Left forelimb (tissue), 1 donor: ENCODE measurements at regions not wholly inside any gene's neighbourhood (a gene's known extent, or its start where the extent isn't known, plus 50 kb on each side); places are given as distances from the start of the nearest gene placed in this dataset.

Experiments
- DNase-seq: peaks from one replicate; pipeline ENCODE4 v3.0.0-alpha.2; 2018; ENCODE audit warnings: low spot score

- no peak for DNase-seq
These were observed 145.4 kb downstream of the RPAP3 start for GRCh38 chr12:47560415-47560814.

- DNase-seq, result no peak
These were observed 147.0 kb downstream of the RPAP3 start for GRCh38 chr12:47558625-47559345.

DNA sequence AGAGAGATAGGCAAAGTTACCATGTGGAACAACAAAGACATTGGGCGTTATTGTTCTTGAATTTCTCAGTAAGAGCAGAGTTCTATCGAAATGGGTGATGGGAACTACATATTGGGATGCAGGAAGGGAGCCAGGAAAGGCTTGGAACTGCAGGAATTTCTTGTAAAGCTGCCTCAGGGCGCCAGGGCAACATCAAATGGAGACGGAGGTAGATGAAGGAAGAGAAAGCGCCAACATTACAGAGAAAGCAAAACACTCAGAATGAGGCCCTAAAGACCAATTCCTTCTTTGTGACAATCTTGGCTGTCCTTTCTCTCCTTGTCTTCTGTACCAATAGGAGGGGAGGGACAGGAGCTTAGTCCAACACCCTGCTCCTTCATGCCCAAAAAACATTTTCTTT lies 148.4 kb downstream of the RPAP3 start:
- DNase-seq, result no peak

DNA sequence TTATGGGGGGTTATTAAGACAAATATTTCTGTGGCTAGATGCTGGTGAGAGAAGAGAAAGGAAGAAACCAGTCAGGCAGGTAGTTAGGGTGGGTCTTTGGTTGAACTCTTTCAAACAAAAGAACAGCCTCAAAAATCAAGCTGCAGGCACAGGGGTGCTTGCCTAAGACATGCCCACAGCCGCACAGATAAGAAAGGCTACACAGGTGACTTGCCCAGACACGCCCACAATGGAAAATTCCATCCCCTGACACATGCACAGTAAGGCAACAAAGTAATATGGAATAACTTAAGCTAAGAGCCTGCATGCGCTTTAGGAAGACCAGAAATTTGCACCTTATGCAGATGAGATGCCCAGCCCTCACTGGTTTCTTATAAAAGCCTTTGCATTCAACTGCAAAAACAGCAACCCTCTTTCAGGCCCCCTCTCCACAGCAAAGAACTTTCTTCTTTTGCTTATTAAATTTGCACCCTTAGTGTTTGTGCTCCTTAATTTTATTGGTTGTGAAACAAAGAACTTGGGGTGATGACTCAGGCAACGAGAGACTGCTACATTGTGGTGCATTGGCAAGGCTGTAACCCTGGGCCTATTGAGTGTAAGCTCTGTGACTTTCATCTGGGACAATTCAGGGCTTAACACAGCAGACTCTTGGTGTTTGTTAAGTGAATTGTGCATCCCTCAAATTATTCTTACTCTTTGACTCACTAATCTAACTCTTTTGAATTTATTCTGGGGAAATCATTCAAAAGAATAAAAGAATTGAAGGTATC lies 149.4 kb downstream of the RPAP3 start:
- DNase-seq, result no peak

- no peak for DNase-seq
These were observed 151.7 kb downstream of the RPAP3 start for GRCh38 chr12:47554046-47554653.

GRCh38 chr12:47553266-47553665 lies 152.6 kb downstream of the RPAP3 start:
- no peak for DNase-seq

- no peak for DNase-seq
These were observed 154.4 kb downstream of the RPAP3 start for GRCh38 chr12:47551426-47551851.

GRCh38 chr12:47549258-47549657 lies 156.6 kb downstream of the RPAP3 start:
- no peak for DNase-seq

- DNase-seq, result no peak
These were observed 157.4 kb downstream of the RPAP3 start for GRCh38 chr12:47548401-47548800.

- DNase-seq, result no peak
These were observed 158.8 kb downstream of the RPAP3 start for GRCh38 chr12:47547077-47547476.

DNA sequence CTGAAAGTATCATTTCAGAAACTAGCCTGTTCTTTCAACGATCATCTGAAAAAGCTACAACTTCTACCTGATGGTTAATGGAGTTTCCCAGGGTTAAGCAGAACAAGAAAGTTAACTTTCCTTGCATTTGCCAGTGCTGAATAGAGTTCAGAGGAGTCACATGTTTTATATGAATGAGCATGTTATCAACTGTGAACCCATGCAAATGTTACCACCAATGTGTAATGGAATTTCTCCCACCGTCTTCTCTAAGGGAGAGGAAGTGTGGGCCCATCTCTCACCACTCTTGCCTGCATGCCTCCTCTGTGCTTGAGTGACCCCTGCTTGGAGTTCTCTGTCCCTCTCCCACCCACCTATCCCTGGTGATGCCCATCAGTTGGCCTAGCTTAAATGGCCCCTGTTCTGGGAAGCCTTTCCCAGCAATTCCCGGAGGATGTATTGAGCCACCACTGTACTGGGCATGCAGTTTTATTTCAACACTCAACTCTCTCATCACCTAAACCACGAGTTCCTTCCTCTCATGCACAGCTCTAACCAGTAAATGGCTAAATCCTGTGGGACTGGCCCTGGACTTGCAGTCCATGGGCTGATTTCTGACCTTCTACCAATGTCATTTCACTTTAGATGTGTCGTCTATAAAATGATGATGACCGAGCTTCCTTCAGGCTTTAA lies 159.8 kb downstream of the RPAP3 start:
- DNase-seq, result no peak

DNA sequence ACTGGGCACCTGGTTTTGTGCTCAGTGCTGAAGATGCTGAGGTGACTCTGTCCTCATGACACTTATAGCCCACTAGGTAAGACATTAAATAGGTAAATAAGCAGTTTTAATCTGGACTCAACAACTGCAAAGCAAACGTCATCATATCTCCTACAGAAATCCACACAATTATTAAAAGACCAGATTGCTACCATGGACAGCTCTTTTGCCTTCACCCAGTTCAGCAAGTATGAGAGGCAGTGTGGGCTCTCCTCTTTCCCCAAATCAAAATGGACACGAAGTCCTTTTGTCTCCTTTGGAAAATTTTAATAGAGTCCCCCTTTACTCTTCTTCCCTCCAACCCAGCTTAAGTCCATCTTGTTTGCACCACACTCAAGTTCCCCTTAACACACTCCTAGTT lies 171.1 kb downstream of the RPAP3 start:
- no peak for DNase-seq

DNA sequence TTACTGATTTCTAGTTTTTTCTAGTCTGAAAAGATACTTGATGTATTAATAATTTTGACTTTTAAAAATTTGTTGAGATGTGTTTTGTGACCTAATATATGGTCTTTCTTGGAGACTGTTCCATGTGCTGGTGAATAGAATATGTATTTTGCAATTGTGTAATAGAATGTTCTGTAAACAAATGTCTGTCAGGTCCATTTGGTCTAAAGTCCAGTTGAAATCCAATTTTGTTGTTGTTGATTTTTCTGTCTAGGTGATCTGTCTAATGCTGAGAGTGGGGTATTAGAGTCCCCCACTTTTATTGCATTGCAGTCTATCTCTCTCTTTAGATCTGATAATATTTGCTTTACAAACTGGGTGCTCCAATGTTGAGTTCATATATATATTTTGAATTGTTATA lies 175.8 kb downstream of the RPAP3 start:
- DNase-seq, result no peak

DNA sequence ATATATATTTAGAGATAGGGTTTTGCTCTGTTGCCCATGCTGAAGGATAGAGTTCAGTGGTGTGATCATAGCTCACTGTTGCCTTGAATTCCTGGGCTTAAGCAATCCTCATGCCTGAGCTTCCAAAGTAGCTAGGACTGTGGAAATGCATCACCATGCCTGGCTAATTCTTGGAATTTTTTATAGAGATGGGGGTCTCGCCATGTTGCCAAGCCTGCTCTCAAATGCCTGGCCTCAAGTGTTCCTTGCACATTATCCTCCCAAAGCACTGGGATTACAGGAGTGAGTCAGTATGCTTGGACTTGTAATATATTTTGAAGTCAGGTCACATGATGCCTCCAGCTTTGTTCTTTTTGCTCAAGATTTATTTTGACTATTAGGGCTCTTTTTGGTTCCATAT lies 178.0 kb downstream of the RPAP3 start:
- DNase-seq, result no peak

DNA sequence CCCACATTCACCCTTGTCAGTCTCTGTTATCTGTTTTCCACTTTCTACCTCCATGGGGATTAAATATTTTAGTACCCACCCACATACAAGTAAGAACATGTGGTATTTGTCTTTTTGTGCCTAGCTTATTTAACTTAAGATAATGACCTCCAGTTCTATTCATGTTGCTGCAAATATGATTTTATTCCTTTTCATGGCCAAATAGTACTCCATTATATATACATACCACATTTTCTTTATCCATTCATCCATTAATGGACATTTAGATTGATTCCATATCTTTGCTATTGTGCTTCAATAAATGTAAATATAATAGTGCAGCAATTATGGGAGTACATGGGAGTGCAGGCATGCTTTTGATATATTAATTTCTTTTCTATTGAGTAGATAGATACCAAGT lies 185.8 kb downstream of the RPAP3 start:
- DNase-seq, result no peak

DNA sequence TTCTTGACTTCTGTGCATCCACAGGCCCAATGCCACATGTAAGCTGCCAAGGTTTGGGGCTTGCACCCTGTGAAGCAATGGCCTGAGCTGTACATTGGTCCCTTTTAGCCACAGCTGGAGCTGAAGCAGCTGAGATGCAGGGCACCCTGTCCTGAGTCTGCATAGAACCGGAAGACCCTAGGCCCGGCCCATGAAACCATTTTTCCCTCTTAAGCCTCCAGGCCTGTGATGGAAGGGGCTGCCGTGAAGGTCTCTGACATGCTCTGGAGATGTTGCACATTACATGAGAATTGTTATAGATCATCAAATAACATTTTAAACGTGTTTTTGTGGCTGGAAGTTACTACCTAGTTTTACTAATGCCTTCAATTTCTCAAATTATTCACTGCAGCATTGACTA lies 188.7 kb downstream of the RPAP3 start:
- DNase-seq, result no peak

- no peak for DNase-seq
These were observed 196.4 kb downstream of the RPAP3 start for GRCh38 chr12:47509398-47509851.

- no peak for DNase-seq
These were observed 198.6 kb downstream of the RPAP3 start for GRCh38 chr12:47507221-47507620.

- DNase-seq, result no peak
These were observed 200.9 kb downstream of the RPAP3 start for GRCh38 chr12:47504775-47505446.

DNA sequence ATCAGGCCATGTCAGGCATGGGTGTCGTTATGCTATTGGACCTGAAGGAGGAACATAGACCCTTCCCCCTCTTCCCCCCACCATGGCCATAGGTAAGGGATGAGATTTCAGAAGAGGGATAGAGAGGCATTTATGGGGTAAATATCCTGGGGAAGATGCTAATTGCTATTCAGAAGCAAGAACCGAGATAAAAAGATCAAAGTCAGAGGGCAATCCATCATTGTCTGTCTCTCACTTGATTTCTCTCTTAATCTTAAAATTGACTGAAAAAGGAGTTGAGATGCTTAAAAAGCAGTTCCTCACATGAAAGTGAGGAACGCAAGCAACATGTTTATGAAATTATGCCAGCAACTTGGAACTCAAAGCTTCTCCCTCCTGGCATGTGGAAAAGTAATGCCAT lies 212.0 kb downstream of the RPAP3 start:
- DNase-seq, result no peak

DNA sequence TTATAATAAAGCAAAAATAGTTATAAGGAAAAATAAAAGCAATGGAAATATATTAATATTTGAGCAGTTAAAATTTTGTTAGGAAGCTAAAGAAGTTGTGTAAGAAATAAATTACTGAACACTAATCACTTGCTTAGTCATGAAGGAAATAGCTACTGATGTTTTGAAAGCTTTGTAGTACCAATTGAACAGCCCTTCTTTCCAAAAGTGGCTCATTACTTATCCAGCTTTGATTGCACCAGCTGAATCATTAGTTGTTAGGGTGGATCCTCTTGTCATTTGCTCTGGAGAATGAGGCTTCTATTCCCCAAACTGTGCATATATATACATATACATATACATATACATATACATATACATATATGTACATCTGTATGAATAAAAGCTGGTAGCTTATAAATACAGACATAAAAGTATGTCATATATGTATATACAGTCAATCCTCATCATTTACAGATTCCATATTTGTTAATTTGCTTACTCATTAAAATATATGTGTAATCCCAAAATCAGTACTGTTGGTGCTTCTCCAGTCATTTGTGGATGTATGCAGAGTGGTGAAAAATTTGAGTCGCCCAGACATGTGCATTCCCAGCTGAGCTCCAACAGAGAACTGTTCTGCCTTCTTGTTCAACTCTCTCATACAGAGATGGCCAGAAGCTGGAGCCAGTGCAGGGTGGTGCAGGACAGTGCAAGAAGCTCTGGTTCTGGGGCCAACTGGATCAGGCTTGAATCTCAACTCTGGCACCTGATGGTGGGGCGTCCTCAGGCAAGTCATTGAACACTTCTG lies 214.1 kb downstream of the RPAP3 start:
- no peak for DNase-seq
